AG04449 (cell line): ENCODE measurements at regions not wholly inside any gene's neighbourhood (a gene's known extent, or its start where the extent isn't known, plus 50 kb on each side); places are given as distances from the start of the nearest gene placed in this dataset.
"Not testable (repeated sequence)": the region's sequence is repeated elsewhere in the genome, so short reads cannot be mapped to it uniquely, and the experiment has no call there.

Experiments used
- CTCF ChIA-PET: fragments of 350-600 bp; formaldehyde crosslinking; extraction: SDS; loops from one replicate; lab custom pipeline; 2021; ENCODE audit warnings: antibody characterized with exemption; lab: Yijun Ruan, JAX
- POLR2A ChIA-PET: fragments of 400-600, 350-600 bp; formaldehyde crosslinking; extraction: SDS; loops from one replicate; lab custom pipeline; 2020; ENCODE audit warnings: antibody characterized with exemption, inconsistent platforms; lab: Yijun Ruan, JAX
- DNase-seq: peaks from one replicate; pipeline ENCODE4 v3.0.0-alpha.2; 2010; ENCODE audit warnings: low read depth, low spot score
- H3K4me3 ChIP-seq: 2 replicates; pipeline ENCODE4 v1.5.1; 2011; ENCODE audit warnings: low read depth, mild to moderate bottlenecking, control low read depth, low read length
- TF ChIP-seq, protein P1 (sequence below): IDR thresholded peaks from one replicate; pipeline ENCODE4 v1.5.1; 2011; ENCODE audit warnings: mild to moderate bottlenecking, moderate library complexity, low read length, control low read depth, inconsistent platforms; ENCODE audit not compliant: insufficient read depth; ENCODE audit errors: missing control alignments

DNA sequence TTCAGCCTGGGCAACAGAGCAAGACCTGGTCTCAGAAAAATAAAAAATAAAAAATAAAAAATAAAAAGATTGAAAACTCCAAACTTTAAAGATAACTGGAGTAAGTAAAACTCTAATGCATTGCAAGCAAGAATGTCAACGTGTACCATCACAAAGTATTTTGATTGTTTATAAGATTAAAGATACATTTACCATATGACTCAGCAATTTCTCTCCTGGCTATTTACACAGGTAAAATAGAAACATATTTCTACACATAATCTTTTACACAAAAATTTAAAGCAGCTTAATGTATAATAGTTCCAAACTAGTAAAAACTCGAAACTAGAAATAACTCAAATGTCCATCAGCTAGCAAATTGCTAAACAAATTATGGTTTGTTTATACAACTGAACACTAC, 456.1 kb upstream of the RGS18 start:
- TF ChIP-seq, protein P1, sequence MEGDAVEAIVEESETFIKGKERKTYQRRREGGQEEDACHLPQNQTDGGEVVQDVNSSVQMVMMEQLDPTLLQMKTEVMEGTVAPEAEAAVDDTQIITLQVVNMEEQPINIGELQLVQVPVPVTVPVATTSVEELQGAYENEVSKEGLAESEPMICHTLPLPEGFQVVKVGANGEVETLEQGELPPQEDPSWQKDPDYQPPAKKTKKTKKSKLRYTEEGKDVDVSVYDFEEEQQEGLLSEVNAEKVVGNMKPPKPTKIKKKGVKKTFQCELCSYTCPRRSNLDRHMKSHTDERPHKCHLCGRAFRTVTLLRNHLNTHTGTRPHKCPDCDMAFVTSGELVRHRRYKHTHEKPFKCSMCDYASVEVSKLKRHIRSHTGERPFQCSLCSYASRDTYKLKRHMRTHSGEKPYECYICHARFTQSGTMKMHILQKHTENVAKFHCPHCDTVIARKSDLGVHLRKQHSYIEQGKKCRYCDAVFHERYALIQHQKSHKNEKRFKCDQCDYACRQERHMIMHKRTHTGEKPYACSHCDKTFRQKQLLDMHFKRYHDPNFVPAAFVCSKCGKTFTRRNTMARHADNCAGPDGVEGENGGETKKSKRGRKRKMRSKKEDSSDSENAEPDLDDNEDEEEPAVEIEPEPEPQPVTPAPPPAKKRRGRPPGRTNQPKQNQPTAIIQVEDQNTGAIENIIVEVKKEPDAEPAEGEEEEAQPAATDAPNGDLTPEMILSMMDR = no peak
- POLR2A ChIA-PET = no interaction called here
- H3K4me3 ChIP-seq = no peak overlapping the region
- no peak for DNase-seq
- CTCF ChIA-PET = no interaction called here

GRCh38 chr1:191707288-191707687, 451.0 kb upstream of the RGS18 start:
- TF ChIP-seq, protein P1 = no peak

GRCh38 chr1:191709215-191709614, 449.0 kb upstream of the RGS18 start:
- H3K4me3 ChIP-seq = no peak overlapping the region
- ChIA-PET POLR2A (no interaction called here), CTCF (no interaction called here)
- no peak for DNase-seq
- TF ChIP-seq, protein P1 = no peak

More at GRCh38 chr1:191707288-191707687, 451.0 kb upstream of the RGS18 start:
- ChIA-PET POLR2A (no interaction called here), CTCF (no interaction called here)
- DNase-seq = peak; percentile 7
- no peak overlapping the region for H3K4me3 ChIP-seq

DNA sequence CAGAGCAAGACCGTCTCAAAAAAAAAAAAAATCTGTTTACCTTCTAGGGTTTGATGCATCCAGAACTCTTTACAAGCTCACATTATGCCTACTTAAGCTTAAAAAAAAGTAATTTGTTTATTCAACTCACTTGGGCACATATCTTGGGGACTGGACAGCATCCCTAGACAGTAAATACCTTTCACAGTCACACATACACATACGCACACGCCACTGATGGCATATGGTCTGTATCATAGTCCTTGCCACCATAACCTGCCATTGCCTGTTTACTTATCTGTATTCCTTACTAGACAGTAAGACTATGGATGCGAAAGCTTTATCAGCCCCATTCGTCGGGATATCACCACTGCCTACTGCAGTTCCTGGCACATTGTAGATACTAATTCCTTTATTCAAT, 446.3 kb upstream of the RGS18 start:
- no peak for DNase-seq
- POLR2A ChIA-PET = interaction anchor here (0.6 kb wide), 1 partner anchor 1157 kb away, joined by 3 read pairs; no protein-coding TSS in a partner anchor
- no peak overlapping the region for H3K4me3 ChIP-seq
- TF ChIP-seq, protein P1 = no peak
- CTCF ChIA-PET = no interaction called here

GRCh38 chr1:191714845-191715244, 443.4 kb upstream of the RGS18 start:
- ChIA-PET POLR2A (no interaction called here), CTCF (no interaction called here)
- no peak overlapping the region for H3K4me3 ChIP-seq
- TF ChIP-seq, protein P1 = no peak
- DNase-seq = no peak

DNA sequence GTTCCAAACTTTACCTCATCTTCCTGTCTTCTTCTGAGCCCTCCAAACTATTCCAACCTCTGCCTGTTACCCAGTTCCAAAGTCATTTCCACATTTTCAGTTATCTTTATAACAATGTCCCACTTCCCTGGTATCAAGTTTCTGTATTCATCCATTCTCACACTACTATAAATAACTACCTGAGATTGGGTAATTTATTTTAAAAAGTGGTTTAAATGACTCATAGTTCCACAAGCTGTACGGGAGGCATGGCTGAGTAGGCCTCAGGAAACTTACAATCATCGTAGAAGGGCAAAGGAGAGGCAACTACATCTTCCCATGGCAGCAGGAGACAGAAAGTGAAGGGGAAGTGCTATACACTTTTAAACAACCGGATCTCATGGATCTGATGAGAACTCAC, 428.5 kb upstream of the RGS18 start:
- ChIA-PET POLR2A (no interaction called here), CTCF (no interaction called here)
- TF ChIP-seq, protein P1 = no peak
- no peak for DNase-seq
- H3K4me3 ChIP-seq = no peak overlapping the region

- H3K4me3 ChIP-seq, POLR2A ChIA-PET, CTCF ChIA-PET, DNase-seq: not testable (repeated sequence)
Measured at GRCh38 chr1:191731608-191732302, 426.5 kb upstream of the RGS18 start.
